GM19468 (cell line): ENCODE measurements at regions not wholly inside any gene's neighbourhood (a gene's known extent, or its start where the extent isn't known, plus 50 kb on each side); places are given as distances from the start of the nearest gene placed in this dataset.
"Not testable (repeated sequence)": the region's sequence is repeated elsewhere in the genome, so short reads cannot be mapped to it uniquely, and the experiment has no call there.

ENCODE experiments used
- ATAC-seq: cut with Tn5 transposase; IDR thresholded peaks from one replicate; pipeline ENCODE4 v1.9.1; 2021; ENCODE audit warnings: mild to moderate bottlenecking, moderate library complexity, moderate number of reproducible peaks; ENCODE audit not compliant: unreplicated experiment; ENCODE audit errors: extremely low read depth

- no peak for ATAC-seq
Measured at GRCh38 chr14:88981948-88982347, 157.5 kb downstream of the TTC8 start.

- ATAC-seq, result no peak
Measured at GRCh38 chr14:88983755-88984154, 159.3 kb downstream of the TTC8 start.

- ATAC-seq, result no peak
Measured at GRCh38 chr14:88985654-88986053, 161.2 kb downstream of the TTC8 start.

- no peak for ATAC-seq
Measured at GRCh38 chr14:88986146-88986841, 161.8 kb downstream of the TTC8 start.

- ATAC-seq, result not testable (repeated sequence)
Measured at GRCh38 chr14:88986908-88987307, 162.5 kb downstream of the TTC8 start.

- ATAC-seq, result no peak
Measured at GRCh38 chr14:88987516-88987915, 163.1 kb downstream of the TTC8 start.

GRCh38 chr14:88989911-88990310, 165.5 kb downstream of the TTC8 start:
- ATAC-seq, result no peak

GRCh38 chr14:88990856-88991255, 166.4 kb downstream of the TTC8 start:
- ATAC-seq, result no peak

- no peak for ATAC-seq
Measured at GRCh38 chr14:88992011-88992410, 167.6 kb downstream of the TTC8 start.

- ATAC-seq, result no peak
Measured at GRCh38 chr14:88993946-88994345, 169.5 kb downstream of the TTC8 start.

- no peak for ATAC-seq
Measured at GRCh38 chr14:88995437-88996198, 171.2 kb downstream of the TTC8 start.

- no peak for ATAC-seq
Measured at GRCh38 chr14:88998027-88998426, 173.6 kb downstream of the TTC8 start.

GRCh38 chr14:88999137-88999536, 174.7 kb downstream of the TTC8 start:
- ATAC-seq, result no peak

GRCh38 chr14:89000007-89000942, 175.8 kb downstream of the TTC8 start:
- no peak for ATAC-seq

- no peak for ATAC-seq
Measured at GRCh38 chr14:89004166-89004565, 179.7 kb downstream of the TTC8 start.

GRCh38 chr14:89007906-89008305, 183.5 kb downstream of the TTC8 start:
- no peak for ATAC-seq

- no peak for ATAC-seq
Measured at GRCh38 chr14:89011355-89012281, 187.2 kb downstream of the TTC8 start.

- no peak for ATAC-seq
Measured at GRCh38 chr14:89012282-89013097, 188.0 kb downstream of the TTC8 start.

- no peak for ATAC-seq
Measured at GRCh38 chr14:89013098-89013504, 188.7 kb downstream of the TTC8 start.
